HCT116 (cell line): ENCODE measurements at regions not wholly inside any gene's neighbourhood (a gene's known extent, or its start where the extent isn't known, plus 50 kb on each side); places are given as distances from the start of the nearest gene placed in this dataset.

ENCODE experiments used
- CTCF ChIP-seq, 3 experiments: fragments of 200-600 bp in 1 of 3; sonication (generic) in 1 of 3; IDR thresholded peaks in 2 of 3; conservative IDR thresholded peaks in 1 of 3; 2 replicates each; pipeline ENCODE4 v1.5.1; 2012 to 2017; ENCODE audit warnings: low read depth in 2 of 3, low read length in 2 of 3, antibody characterized with exemption in 1 of 3, borderline replicate concordance in 1 of 3, control low read depth in 1 of 3, mild to moderate bottlenecking in 1 of 3, mixed read lengths in 1 of 3, mixed run types in 1 of 3, moderate library complexity in 1 of 3; ENCODE audit not compliant: insufficient read depth in 1 of 3
- EGR1 ChIP-seq: IDR thresholded peaks from 2 replicates; pipeline ENCODE4 v1.6.1; 2012; ENCODE audit warnings: low read depth
- ELF1 ChIP-seq: IDR thresholded peaks from 2 replicates; pipeline ENCODE4 v1.6.1; 2012; ENCODE audit warnings: low read depth, borderline replicate concordance
- EZH2phosphoT487 ChIP-seq: fragments of 200-600 bp; IDR thresholded peaks from 2 replicates; pipeline ENCODE4 v1.6.1; 2018; ENCODE audit warnings: antibody characterized with exemption, borderline replicate concordance
- MAX ChIP-seq: IDR thresholded peaks from 2 replicates; pipeline ENCODE4 v1.6.1; 2012
- POLR2A ChIP-seq: IDR thresholded peaks from 2 replicates; pipeline ENCODE4 v1.7.0; 2011; ENCODE audit warnings: borderline replicate concordance; ENCODE audit not compliant: insufficient read depth, insufficient read length; ENCODE audit errors: extremely low read depth
- POLR2AphosphoS5 ChIP-seq: IDR thresholded peaks from 2 replicates; pipeline ENCODE4 v1.6.1; 2011; ENCODE audit warnings: mild to moderate bottlenecking, low read depth, low read length, moderate library complexity
- REST ChIP-seq: IDR thresholded peaks from 2 replicates; pipeline ENCODE4 v1.6.1; 2012; ENCODE audit warnings: low read depth
- SIN3A ChIP-seq: IDR thresholded peaks from 2 replicates; pipeline ENCODE4 v1.6.1; 2012; ENCODE audit warnings: low read depth
- YY1 ChIP-seq: IDR thresholded peaks from 2 replicates; pipeline ENCODE4 v1.6.1; 2011; ENCODE audit warnings: low read length, low read depth, moderate library complexity, mild to moderate bottlenecking; ENCODE audit not compliant: insufficient replicate concordance; ENCODE audit errors: extremely low read depth

- TF ChIP-seq POLR2A (no peak), ELF1 (no peak), CTCF (IDR thresholded peaks at IDR 0.05 in 2 of 3, conservative IDR thresholded peaks at IDR 0.05 in 1 of 3; ENCODE audit: borderline replicate concordance in 1 of 3, insufficient read depth in 1 of 3, low read depth in 2 of 3, low read length in 2 of 3) (no peak), EZH2phosphoT487 (no peak), MAX (no peak), EGR1 (no peak), SIN3A (no peak), POLR2AphosphoS5 (no peak), YY1 (no peak), REST (no peak)
Observed at GRCh38 chr4:14575289-14575688, 427.0 kb upstream of the CPEB2 start.
